LNCaP clone FGC (cell line): ENCODE measurements at regions not wholly inside any gene's neighbourhood (a gene's known extent, or its start where the extent isn't known, plus 50 kb on each side); places are given as distances from the start of the nearest gene placed in this dataset.
A peak's percentile ranks its signal among the peaks of the same experiment; 100 is the strongest.

ENCODE experiments used
- DNase-seq: peaks from one replicate; pipeline ENCODE4 v3.0.0-alpha.2; 2011; ENCODE audit warnings: low read depth
- H3K4me3 ChIP-seq: 2 replicates; pipeline ENCODE4 v1.5.1; 2011; ENCODE audit warnings: mild to moderate bottlenecking, low read depth, low read length, control low read depth
- CTCF ChIP-seq: IDR thresholded peaks from 2 replicates; pipeline ENCODE4 v1.5.1; 2012; ENCODE audit warnings: mild to moderate bottlenecking; ENCODE audit not compliant: control insufficient read depth, insufficient read depth; ENCODE audit errors: extremely low read depth

DNA sequence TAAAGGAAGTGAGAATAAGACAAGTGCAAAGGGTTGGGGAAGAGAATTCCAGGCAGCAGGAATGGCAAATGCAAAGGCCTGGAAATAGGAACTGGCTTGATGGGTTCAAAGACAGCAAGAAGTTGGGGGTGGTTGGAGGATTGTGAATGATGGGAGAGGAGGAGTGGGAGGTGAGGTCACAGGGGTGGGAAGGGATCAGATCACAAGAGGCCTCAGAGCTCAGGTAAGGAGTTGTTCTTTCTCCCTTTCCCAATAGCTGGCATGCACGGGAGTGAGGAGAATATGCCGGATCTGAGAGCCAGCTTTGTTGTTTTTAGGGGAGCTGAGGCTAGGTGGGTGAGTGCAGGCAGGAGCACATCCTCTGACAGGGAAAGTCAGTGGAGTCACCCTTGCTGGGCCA lies 94.0 kb upstream of the RAB3GAP2 start:
- no peak for DNase-seq
- TF ChIP-seq CTCF = no peak
- no peak overlapping the region for H3K4me3 ChIP-seq

DNA sequence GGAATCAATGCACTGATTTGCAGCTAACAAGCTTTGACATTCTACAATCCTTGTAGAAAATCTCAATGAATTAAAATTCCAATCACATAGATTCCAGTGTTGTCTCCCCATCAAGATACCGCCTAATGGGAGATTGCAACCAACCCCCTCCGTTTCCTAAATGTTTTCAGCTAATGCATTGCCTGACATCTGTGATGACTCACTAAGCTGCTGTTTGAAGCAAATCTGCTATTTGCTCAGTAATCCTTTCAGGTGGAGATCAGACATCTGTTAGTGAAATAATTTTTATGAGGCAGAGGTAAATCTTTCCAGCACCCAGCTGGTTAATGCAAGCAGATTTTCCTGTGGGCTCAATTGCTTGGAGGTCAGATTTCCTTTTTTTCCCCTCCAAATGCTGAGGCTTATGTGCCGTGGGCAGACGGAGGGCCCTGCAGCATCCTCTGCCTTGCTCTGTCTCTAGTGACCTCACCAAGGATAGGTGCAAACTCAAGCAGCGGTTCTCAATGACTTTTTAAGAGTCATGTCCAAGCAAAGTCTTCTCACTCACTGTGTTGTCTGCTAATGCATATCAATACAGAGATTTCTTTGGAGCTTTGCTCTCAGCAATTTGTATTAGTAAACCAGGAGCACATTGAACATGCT lies 91.1 kb upstream of the RAB3GAP2 start:
- no peak for TF ChIP-seq CTCF
- H3K4me3 ChIP-seq = no peak overlapping the region
- DNase-seq = no peak

DNA sequence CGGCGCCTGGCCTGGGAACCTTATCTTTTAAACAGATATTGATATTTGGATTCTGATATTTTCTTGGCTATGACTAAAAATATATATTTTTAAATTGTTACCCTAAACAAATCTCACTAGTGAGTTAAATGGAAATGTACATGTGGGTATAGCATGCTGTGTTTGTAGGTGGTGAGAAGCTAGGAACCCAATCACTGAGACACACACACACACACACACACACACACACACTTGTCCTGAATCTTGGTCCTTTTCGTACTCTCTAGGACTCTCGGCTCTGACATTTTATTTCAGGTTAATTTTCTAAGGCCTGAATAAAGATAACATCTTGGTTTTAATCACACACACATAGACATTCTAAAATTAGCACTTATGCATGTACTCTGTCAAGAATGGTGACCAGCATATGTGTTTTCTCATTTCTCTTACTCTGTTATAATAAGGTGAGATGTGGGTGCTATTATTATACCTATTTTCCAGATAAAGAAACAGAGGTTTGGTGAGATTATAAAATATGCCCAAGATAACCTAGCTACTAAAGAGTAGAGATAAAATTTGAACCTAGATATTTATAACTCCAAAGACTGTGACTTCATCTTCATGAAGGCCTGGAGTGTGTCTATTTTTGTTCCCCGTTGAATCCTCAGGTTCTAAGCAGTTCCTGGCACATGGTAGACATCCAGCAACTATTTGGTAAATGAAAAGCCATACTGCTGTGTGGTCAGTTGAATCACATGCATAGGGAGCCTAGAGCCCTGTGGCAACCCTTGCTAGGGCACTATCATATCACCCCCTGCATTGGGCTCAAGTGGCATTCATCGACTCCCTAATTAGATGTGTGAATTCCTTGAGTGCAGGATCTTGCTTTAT lies 85.0 kb upstream of the RAB3GAP2 start:
- no peak for DNase-seq
- TF ChIP-seq CTCF = no peak
- H3K4me3 ChIP-seq = no peak overlapping the region

GRCh38 chr1:220353229-220354012 lies 81.2 kb upstream of the RAB3GAP2 start:
- no peak for DNase-seq
- TF ChIP-seq CTCF = no peak
- H3K4me3 ChIP-seq = no peak overlapping the region

- no peak for DNase-seq
- no peak overlapping the region for H3K4me3 ChIP-seq
- TF ChIP-seq CTCF = no peak
These were observed 76.0 kb upstream of the RAB3GAP2 start for GRCh38 chr1:220348211-220348610.

DNA sequence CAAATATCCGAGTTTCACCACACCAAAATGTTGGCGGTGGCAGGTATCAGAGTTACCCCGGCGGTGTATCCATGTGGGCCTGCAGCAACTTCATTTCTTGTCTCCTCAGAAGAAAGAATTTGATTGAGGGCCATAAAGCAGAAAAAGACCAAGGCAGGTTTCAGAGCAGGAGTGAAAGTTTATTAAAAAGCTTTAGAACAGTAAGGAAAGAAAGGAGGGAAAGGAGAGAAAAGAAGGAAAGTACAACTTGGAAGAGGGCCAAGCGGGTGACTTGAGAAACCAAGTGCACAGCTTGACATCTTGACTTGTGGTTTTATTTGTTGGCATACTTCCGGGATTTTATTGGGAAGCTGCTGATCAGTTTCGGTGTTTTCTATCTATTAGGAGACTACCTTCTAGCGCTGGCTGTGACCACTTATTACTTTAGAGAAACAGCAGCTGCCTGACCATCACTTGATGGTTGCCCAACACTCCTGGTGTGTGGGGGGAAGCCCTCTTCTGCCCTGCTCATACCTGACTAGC lies 75.5 kb upstream of the RAB3GAP2 start:
- peak; percentile 22 for DNase-seq
- no peak for TF ChIP-seq CTCF

More for the DNA sequence above, 75.5 kb upstream of the RAB3GAP2 start:
- no peak overlapping the region for H3K4me3 ChIP-seq
